Chondrocyte (in vitro differentiated cells): ENCODE measurements at regions not wholly inside any gene's neighbourhood (a gene's known extent, or its start where the extent isn't known, plus 50 kb on each side); places are given as distances from the start of the nearest gene placed in this dataset.

Experiments
- DNase-seq: peaks from one replicate; pipeline ENCODE4 v3.0.0; 2021; ENCODE audit warnings: mixed read lengths, low spot score
- H3K27ac Mint-ChIP-seq: one replicate; pipeline ENCODE4 v1.8.0; 2021; ENCODE audit warnings: mild to moderate bottlenecking, moderate library complexity, mixed read lengths; ENCODE audit not compliant: unreplicated experiment
- H3K27me3 Mint-ChIP-seq: 2 replicates; pipeline ENCODE4 v1.8.0; 2021; ENCODE audit warnings: low read depth, mixed read lengths
- H3K36me3 Mint-ChIP-seq: 2 replicates; pipeline ENCODE4 v1.8.0; 2021; ENCODE audit warnings: low read depth, mixed read lengths
- H3K4me1 Mint-ChIP-seq: 2 replicates; pipeline ENCODE4 v1.8.0; 2021; ENCODE audit warnings: low read depth, mild to moderate bottlenecking, mixed read lengths
- H3K4me3 Mint-ChIP-seq: one replicate; pipeline ENCODE4 v1.8.0; 2021; ENCODE audit warnings: mild to moderate bottlenecking, moderate library complexity, mixed read lengths; ENCODE audit not compliant: unreplicated experiment
- H3K9me3 Mint-ChIP-seq: 2 replicates; pipeline ENCODE4 v1.8.0; 2021; ENCODE audit warnings: low read depth, mixed read lengths
- TF ChIP-seq, protein P1 (sequence below): fragments of 200-600 bp; sonication (generic); IDR thresholded peaks from 2 replicates; pipeline ENCODE4 v1.5.0; 2021; ENCODE audit warnings: antibody characterized with exemption, mild to moderate bottlenecking, moderate library complexity

DNA sequence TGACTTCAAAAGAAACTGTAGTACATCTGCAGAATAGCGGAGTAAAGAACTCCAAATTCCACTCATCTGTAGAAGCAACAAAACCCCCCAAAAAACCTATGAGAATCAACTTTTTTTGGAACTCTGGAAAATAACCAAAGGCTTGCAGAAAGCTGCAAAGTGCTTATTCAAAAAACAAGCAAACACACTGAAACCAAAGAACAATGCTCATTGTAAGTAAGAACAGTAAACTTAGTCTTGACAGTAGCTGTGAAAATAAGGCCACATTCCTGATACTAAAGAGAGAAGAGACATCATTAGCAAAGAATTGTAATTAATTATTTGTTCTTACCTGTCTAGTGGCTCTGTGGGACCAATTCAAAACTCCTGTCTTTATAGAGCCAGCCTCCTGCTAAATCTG lies 534.3 kb upstream of the C16orf82 start:
- DNase-seq: no peak
- Mint-ChIP-seq H3K27ac (no peak overlapping the region), H3K9me3 (peaks cover 2% of the 10 kb centered on the region), H3K4me1 (no peaks in the 10 kb centered on the region), H3K36me3 (no peaks in the 10 kb centered on the region), H3K4me3 (no peak overlapping the region), H3K27me3 (no peaks in the 10 kb centered on the region)
- TF ChIP-seq, protein P1, sequence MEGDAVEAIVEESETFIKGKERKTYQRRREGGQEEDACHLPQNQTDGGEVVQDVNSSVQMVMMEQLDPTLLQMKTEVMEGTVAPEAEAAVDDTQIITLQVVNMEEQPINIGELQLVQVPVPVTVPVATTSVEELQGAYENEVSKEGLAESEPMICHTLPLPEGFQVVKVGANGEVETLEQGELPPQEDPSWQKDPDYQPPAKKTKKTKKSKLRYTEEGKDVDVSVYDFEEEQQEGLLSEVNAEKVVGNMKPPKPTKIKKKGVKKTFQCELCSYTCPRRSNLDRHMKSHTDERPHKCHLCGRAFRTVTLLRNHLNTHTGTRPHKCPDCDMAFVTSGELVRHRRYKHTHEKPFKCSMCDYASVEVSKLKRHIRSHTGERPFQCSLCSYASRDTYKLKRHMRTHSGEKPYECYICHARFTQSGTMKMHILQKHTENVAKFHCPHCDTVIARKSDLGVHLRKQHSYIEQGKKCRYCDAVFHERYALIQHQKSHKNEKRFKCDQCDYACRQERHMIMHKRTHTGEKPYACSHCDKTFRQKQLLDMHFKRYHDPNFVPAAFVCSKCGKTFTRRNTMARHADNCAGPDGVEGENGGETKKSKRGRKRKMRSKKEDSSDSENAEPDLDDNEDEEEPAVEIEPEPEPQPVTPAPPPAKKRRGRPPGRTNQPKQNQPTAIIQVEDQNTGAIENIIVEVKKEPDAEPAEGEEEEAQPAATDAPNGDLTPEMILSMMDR: no peak

DNA sequence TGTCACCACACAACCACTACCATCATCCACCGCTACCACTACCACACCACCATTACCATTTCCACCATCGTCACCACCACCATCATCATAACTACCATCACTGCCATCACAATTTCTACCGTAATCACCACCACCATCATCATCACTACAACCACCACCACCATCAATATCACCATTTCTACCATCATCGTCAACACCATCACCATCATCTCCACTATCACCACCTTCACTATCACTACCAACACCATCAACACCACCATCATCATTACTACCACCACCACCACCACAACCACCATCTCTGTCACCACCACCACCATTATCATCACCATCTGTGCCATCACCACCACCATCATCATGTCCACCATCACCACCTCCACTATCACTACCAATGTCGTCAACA lies 524.5 kb upstream of the C16orf82 start:
- Mint-ChIP-seq H3K36me3 (no peaks in the 10 kb centered on the region), H3K4me1 (no peaks in the 10 kb centered on the region), H3K4me3 (no peak overlapping the region), H3K27ac (no peak overlapping the region), H3K27me3 (no peaks in the 10 kb centered on the region), H3K9me3 (no peaks in the 10 kb centered on the region)
- no peak for DNase-seq
- TF ChIP-seq, protein P1: no peak

DNA sequence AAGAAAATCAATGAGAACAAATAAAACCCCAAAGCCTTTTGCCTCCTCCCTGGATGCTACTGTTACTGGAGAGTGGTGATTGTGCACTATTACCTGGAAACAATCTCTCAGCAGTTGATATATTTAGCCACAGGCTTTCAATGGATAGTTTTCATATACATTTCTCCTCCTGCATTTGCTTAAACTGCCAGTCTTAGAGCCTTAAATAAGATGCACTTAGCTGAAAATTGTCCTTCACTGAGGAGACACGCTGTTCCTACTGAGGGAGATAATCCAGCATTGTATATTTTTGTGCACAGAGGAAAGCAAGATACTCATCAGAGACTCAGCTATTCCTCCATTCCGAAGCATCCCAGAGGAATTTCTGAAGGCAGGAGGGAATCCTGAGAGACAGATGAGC lies 520.2 kb upstream of the C16orf82 start:
- TF ChIP-seq, protein P1: no peak
- DNase-seq: no peak
- Mint-ChIP-seq H3K9me3 (no peaks in the 10 kb centered on the region), H3K4me1 (no peaks in the 10 kb centered on the region), H3K36me3 (no peaks in the 10 kb centered on the region), H3K27ac (no peak overlapping the region), H3K4me3 (no peak overlapping the region), H3K27me3 (no peaks in the 10 kb centered on the region)

DNA sequence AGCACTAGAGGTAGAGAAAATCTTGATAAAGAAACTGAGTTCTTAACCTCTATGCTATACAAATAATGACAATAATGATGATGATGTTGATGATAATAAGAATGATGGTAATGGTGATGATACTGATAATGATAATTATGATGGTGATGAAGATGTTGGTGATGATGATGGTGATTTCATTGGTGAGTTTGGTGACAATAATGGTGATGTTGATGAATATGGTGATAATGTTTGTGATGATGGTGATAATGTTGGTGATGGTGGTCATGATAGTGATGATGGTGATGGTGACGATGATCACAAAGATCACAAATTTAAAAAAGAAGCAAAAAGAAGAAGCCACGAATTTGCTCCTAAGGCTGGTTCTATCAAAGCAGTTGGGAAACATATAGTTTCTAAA lies 519.0 kb upstream of the C16orf82 start:
- TF ChIP-seq, protein P1: no peak
- no peaks in the 10 kb centered on the region for H3K9me3 Mint-ChIP-seq
- no peaks in the 10 kb centered on the region for H3K36me3 Mint-ChIP-seq
- no peak overlapping the region for H3K4me3 Mint-ChIP-seq
- no peak overlapping the region for H3K27ac Mint-ChIP-seq
- H3K4me1 Mint-ChIP-seq: no peaks in the 10 kb centered on the region
- DNase-seq: no peak
- H3K27me3 Mint-ChIP-seq: no peaks in the 10 kb centered on the region

DNA sequence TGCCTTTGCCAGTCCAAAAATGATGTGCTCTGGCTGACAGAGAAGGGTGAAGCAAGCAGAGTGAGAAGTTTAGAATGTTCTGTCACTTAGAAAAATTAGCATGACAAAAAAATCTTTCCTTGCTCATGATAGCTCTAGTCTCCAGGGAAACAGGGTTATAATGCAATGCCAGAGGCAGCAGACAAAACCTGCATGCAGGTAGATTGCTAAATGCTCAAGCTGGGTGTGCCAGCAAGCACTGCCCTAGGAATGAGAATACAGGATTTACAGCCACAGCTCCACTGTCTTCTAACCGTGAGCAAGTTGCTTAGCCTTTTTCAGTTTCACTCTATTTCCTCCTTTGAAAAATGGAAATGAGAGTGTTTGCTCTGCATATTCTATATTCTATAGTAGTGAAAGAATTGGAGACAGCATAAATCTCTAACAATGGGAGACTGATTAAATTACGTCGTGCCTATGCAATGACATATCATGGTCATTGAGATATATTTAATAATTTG lies 516.6 kb upstream of the C16orf82 start:
- Mint-ChIP-seq H3K9me3 (no peaks in the 10 kb centered on the region), H3K27ac (no peak overlapping the region)
- TF ChIP-seq, protein P1: no peak

More for the DNA sequence above, 516.6 kb upstream of the C16orf82 start:
- Mint-ChIP-seq H3K4me3 (no peak overlapping the region), H3K36me3 (no peaks in the 10 kb centered on the region), H3K27me3 (no peaks in the 10 kb centered on the region), H3K4me1 (no peaks in the 10 kb centered on the region)
- DNase-seq: no peak
